ENCODE measurements at regions not wholly inside any gene's neighbourhood (a gene's known extent, or its start where the extent isn't known, plus 50 kb on each side); places are given as distances from the start of the nearest gene placed in this dataset.

- no peak for FAIRE-seq
- no peak for DNase-seq (ENCODE audit: insufficient read length)
- TF ChIP-seq TAF1 (IDR thresholded peaks at IDR 0.05; ENCODE audit: borderline replicate concordance, low read depth, low read length) (no peak), POLR2A (IDR thresholded peaks at IDR 0.05; ENCODE audit: low read depth, low read length) (no peak), POLR2AphosphoS5 (IDR thresholded peaks at IDR 0.05; ENCODE audit: low read depth, low read length) (no peak)
Measured at GRCh38 chr6:122072014-122072647, 327.3 kb upstream of the HSF2 start.

DNA sequence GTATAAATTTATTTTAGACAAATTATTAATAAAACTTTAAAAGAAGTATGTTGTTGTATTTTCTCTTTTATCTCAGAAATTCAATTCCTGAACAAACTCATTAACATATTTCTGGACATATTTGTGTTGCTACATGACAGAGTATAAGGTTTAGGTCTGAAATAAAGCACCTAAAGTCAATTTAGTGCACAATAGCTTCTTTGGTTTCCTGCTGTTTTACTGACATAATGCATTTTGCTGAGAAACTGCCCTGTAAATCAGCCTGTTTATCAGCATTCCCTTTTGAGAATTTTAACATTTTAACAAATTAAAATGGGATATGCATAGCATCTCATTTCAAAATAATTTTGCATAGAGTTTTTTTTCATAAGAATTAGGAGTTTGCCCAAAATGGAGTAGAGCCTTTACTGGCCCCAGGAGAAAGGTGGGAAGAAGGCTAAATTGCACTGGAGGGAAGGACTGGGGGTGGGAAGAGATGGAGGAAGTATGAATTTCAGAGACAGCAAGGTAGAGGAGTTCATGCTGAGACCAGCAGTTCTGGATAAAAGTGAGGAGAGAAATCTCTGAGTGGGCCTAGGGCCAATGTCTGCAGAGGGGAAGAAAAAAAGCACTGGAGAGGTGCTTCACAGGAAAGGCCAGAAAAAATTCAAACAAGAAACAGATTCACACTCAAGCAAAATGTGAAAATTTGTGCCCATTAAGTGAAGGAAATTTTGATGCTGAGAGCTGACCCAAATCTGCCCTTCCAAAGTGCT lies 324.2 kb upstream of the HSF2 start:
- TF ChIP-seq POLR2AphosphoS5 (IDR thresholded peaks at IDR 0.05; ENCODE audit: low read depth, low read length) = no peak
- no peak for TF ChIP-seq POLR2A (IDR thresholded peaks at IDR 0.05; ENCODE audit: low read depth, low read length)
- no peak for TF ChIP-seq TAF1 (IDR thresholded peaks at IDR 0.05; ENCODE audit: borderline replicate concordance, low read depth, low read length)
- no peak for DNase-seq (ENCODE audit: insufficient read length)
- no peak for FAIRE-seq

GRCh38 chr6:122075917-122076316 lies 323.5 kb upstream of the HSF2 start:
- FAIRE-seq = no peak
- no peak for DNase-seq (ENCODE audit: insufficient read length)
- no peak for TF ChIP-seq TAF1 (IDR thresholded peaks at IDR 0.05; ENCODE audit: borderline replicate concordance, low read depth, low read length)
- TF ChIP-seq POLR2AphosphoS5 (IDR thresholded peaks at IDR 0.05; ENCODE audit: low read depth, low read length) = no peak
- no peak for TF ChIP-seq POLR2A (IDR thresholded peaks at IDR 0.05; ENCODE audit: low read depth, low read length)

DNA sequence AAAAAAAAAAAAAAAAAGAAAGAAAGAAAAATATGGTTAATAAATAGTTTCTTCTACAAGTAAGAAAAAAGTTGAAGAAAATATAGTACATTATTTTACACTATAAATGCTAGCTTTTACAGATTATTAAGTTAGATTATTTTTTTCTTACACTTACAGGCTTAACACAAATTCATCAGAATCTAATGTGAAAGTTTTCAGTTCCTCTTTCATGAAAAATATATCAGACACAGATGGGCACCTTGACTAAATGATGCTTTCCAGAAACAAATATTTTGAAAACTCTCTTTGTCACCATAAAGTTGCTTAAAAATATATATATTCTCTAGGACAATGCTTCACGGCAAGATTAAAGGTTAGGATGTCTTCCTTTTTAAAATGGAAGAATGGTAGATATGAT lies 321.8 kb upstream of the HSF2 start:
- TF ChIP-seq POLR2AphosphoS5 (IDR thresholded peaks at IDR 0.05; ENCODE audit: low read depth, low read length) (no peak), POLR2A (IDR thresholded peaks at IDR 0.05; ENCODE audit: low read depth, low read length) (no peak), TAF1 (IDR thresholded peaks at IDR 0.05; ENCODE audit: borderline replicate concordance, low read depth, low read length) (no peak)
- DNase-seq (ENCODE audit: insufficient read length) = no peak
- FAIRE-seq = no peak

DNA sequence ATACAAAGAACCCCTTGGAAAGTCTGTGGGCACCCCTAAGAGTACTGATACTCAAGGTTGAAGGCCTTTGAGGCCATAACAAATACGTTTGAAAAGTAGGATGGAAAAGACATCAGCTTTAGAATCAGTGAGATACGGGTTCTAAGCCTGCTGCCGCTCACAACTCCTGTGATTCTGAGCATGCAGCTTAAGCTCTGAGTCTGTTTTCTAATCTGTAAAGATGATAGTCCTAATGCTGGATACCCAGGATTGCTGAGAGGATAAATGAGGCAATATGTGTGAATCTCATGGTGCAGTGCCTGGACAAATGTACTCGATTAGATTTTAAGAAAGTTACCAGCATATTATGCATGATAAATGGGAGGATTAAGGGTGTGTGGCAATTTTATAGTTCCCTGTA lies 321.0 kb upstream of the HSF2 start:
- FAIRE-seq (no peak), DNase-seq (ENCODE audit: insufficient read length) (no peak)
- no peak for TF ChIP-seq POLR2A (IDR thresholded peaks at IDR 0.05; ENCODE audit: low read depth, low read length)
- TF ChIP-seq TAF1 (IDR thresholded peaks at IDR 0.05; ENCODE audit: borderline replicate concordance, low read depth, low read length) = no peak
- no peak for TF ChIP-seq POLR2AphosphoS5 (IDR thresholded peaks at IDR 0.05; ENCODE audit: low read depth, low read length)

GRCh38 chr6:122079916-122080315 lies 319.5 kb upstream of the HSF2 start:
- FAIRE-seq (no peak), DNase-seq (ENCODE audit: insufficient read length) (no peak)
- no peak for TF ChIP-seq POLR2AphosphoS5 (IDR thresholded peaks at IDR 0.05; ENCODE audit: low read depth, low read length)
- no peak for TF ChIP-seq TAF1 (IDR thresholded peaks at IDR 0.05; ENCODE audit: borderline replicate concordance, low read depth, low read length)
- no peak for TF ChIP-seq POLR2A (IDR thresholded peaks at IDR 0.05; ENCODE audit: low read depth, low read length)

DNA sequence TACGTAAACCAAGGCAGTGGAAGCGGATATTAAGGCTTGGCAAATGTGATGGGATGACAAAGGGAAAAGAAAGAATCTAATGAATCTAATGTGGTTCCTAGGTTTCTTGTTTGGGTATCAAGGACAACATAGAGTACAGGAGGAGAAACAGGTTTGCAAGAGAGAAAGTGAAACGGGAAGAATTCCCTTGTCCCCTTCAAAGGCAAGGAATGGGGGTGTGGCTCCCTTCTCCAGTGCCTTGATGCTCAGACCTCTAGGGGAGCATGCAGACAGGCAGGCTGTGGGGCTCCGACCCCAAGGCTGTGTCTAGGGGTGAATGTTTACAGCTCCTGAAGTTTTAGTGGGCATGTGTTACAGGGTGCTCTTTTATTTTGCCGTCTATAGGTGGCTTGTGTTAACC lies 317.5 kb upstream of the HSF2 start:
- FAIRE-seq (no peak), DNase-seq (ENCODE audit: insufficient read length) (no peak)
- no peak for TF ChIP-seq POLR2A (IDR thresholded peaks at IDR 0.05; ENCODE audit: low read depth, low read length)
- TF ChIP-seq TAF1 (IDR thresholded peaks at IDR 0.05; ENCODE audit: borderline replicate concordance, low read depth, low read length) = no peak
- TF ChIP-seq POLR2AphosphoS5 (IDR thresholded peaks at IDR 0.05; ENCODE audit: low read depth, low read length) = no peak

- FAIRE-seq = no peak
- no peak for TF ChIP-seq TAF1 (IDR thresholded peaks at IDR 0.05; ENCODE audit: borderline replicate concordance, low read depth, low read length)
- TF ChIP-seq POLR2AphosphoS5 (IDR thresholded peaks at IDR 0.05; ENCODE audit: low read depth, low read length) = no peak
- no peak for TF ChIP-seq POLR2A (IDR thresholded peaks at IDR 0.05; ENCODE audit: low read depth, low read length)
- no peak for DNase-seq (ENCODE audit: insufficient read length)
Measured at GRCh38 chr6:122082370-122082769, 317.1 kb upstream of the HSF2 start.

GRCh38 chr6:122092366-122092765 lies 307.1 kb upstream of the HSF2 start:
- DNase-seq (ENCODE audit: insufficient read length) (no peak), FAIRE-seq (no peak)
- TF ChIP-seq POLR2A (IDR thresholded peaks at IDR 0.05; ENCODE audit: low read depth, low read length) = no peak
- no peak for TF ChIP-seq POLR2AphosphoS5 (IDR thresholded peaks at IDR 0.05; ENCODE audit: low read depth, low read length)
- TF ChIP-seq TAF1 (IDR thresholded peaks at IDR 0.05; ENCODE audit: borderline replicate concordance, low read depth, low read length) = no peak

DNA sequence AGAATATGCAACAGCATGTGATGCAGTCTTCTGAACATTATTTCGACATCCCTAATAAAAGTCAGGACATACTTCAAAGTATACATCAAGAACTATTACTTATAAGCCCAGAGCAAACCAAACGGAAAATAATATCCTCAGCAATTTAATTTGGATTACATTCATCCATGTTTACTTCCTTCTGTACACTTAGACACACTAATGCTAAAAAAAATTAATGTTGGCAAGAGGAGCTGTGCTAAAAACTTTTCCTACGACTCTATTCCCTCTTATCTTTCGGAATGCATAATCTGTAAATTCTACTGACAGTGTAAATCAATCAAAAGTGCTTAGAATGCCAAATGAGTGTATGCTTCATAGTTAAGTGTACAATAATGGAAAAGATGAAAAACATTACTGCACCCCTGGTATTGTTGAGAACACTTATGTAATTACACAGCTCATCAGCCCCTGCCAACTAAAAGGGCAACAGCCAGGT lies 301.2 kb upstream of the HSF2 start:
- no peak for FAIRE-seq
- DNase-seq (ENCODE audit: insufficient read length) = no peak
- no peak for TF ChIP-seq POLR2AphosphoS5 (IDR thresholded peaks at IDR 0.05; ENCODE audit: low read depth, low read length)
- TF ChIP-seq TAF1 (IDR thresholded peaks at IDR 0.05; ENCODE audit: borderline replicate concordance, low read depth, low read length) = no peak
- TF ChIP-seq POLR2A (IDR thresholded peaks at IDR 0.05; ENCODE audit: low read depth, low read length) = no peak

DNA sequence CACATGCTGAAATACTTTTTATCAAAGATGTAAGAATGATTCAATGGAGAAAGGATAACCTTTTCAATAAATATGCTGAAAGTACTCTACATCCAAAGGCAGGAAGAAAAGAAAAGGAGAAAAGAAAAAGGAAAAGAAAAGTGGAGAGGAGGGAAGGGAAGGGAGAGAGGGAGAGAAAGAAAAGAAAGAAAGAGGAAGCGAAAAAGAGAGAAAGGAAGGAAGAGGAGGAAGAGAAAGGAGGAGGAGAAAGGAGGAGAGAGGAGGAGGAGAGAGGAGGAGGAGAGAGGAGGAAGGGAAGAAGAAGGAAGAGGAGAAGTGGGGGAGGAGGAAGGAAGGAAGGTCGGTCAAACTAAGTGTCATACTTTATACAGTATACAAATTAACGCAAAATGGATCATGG lies 297.4 kb upstream of the HSF2 start:
- no peak for FAIRE-seq
- TF ChIP-seq TAF1 (IDR thresholded peaks at IDR 0.05; ENCODE audit: borderline replicate concordance, low read depth, low read length) = no peak
- no peak for TF ChIP-seq POLR2AphosphoS5 (IDR thresholded peaks at IDR 0.05; ENCODE audit: low read depth, low read length)
- TF ChIP-seq POLR2A (IDR thresholded peaks at IDR 0.05; ENCODE audit: low read depth, low read length) = no peak
- no peak for DNase-seq (ENCODE audit: insufficient read length)
